ENCODE measurements at regions not wholly inside any gene's neighbourhood (a gene's known extent, or its start where the extent isn't known, plus 50 kb on each side); places are given as distances from the start of the nearest gene placed in this dataset.

DNA sequence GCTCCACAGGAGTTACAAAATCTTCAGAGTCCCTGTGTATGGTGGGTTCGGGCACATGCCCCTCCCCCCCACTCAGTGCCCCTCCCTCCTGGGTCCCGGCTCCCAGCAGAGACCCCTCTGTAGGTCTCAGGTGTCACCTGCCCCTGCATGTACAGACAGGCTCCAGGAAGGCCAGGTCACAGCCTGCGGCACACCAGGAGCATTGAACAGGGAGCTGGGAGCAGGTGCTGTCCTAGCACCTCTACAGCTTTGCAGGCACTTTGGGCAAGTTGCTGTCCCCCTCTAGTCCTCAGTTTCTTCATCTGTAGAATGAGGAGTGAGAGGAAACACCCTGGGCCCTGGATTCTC lies 80.1 kb upstream of the RTL6 start:
- no peaks in the 10 kb centered on the region for H3K9me3 ChIP-seq (ENCODE audit: low read depth)
- no peak overlapping the region for H3K27ac ChIP-seq
- H3K79me2 ChIP-seq (ENCODE audit: low read depth), result no peaks in the 10 kb centered on the region
- no peak overlapping the region for H3K27ac Mint-ChIP-seq
- H3K27me3 Mint-ChIP-seq (ENCODE audit: insufficient read depth, low read depth), result peaks cover 5% of the 10 kb centered on the region
- no peak overlapping the region for H3K4me3 Mint-ChIP-seq
- H3K36me3 Mint-ChIP-seq, result no peaks in the 10 kb centered on the region
- DNase-seq (ENCODE audit: low spot score), result no peak
- H3K9ac ChIP-seq, result no peak overlapping the region
- H2AFZ ChIP-seq (replicated peaks), result no peak overlapping the region
- no peaks in the 10 kb centered on the region for H3F3A ChIP-seq (ENCODE audit: low read depth)
- no peak overlapping the region for H3K4me2 ChIP-seq
- no peaks in the 10 kb centered on the region for H4K20me1 ChIP-seq (ENCODE audit: low read depth)
- no peaks in the 10 kb centered on the region for H3K9me3 Mint-ChIP-seq
- no peaks in the 10 kb centered on the region for H3K27me3 ChIP-seq
- no peaks in the 10 kb centered on the region for H3K4me1 Mint-ChIP-seq
- H3K4me3 ChIP-seq, result no peak overlapping the region
- H3K4me1 ChIP-seq, result no peaks in the 10 kb centered on the region
- no peak for TF ChIP-seq EZH2 (IDR thresholded peaks at IDR 0.05)
- no peak for TF ChIP-seq EZH2phosphoT487 (IDR thresholded peaks at IDR 0.05)
- TF ChIP-seq, protein P1, sequence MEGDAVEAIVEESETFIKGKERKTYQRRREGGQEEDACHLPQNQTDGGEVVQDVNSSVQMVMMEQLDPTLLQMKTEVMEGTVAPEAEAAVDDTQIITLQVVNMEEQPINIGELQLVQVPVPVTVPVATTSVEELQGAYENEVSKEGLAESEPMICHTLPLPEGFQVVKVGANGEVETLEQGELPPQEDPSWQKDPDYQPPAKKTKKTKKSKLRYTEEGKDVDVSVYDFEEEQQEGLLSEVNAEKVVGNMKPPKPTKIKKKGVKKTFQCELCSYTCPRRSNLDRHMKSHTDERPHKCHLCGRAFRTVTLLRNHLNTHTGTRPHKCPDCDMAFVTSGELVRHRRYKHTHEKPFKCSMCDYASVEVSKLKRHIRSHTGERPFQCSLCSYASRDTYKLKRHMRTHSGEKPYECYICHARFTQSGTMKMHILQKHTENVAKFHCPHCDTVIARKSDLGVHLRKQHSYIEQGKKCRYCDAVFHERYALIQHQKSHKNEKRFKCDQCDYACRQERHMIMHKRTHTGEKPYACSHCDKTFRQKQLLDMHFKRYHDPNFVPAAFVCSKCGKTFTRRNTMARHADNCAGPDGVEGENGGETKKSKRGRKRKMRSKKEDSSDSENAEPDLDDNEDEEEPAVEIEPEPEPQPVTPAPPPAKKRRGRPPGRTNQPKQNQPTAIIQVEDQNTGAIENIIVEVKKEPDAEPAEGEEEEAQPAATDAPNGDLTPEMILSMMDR (IDR thresholded peaks at IDR 0.05), result no peak
- no peaks in the 10 kb centered on the region for H3K36me3 ChIP-seq

DNA sequence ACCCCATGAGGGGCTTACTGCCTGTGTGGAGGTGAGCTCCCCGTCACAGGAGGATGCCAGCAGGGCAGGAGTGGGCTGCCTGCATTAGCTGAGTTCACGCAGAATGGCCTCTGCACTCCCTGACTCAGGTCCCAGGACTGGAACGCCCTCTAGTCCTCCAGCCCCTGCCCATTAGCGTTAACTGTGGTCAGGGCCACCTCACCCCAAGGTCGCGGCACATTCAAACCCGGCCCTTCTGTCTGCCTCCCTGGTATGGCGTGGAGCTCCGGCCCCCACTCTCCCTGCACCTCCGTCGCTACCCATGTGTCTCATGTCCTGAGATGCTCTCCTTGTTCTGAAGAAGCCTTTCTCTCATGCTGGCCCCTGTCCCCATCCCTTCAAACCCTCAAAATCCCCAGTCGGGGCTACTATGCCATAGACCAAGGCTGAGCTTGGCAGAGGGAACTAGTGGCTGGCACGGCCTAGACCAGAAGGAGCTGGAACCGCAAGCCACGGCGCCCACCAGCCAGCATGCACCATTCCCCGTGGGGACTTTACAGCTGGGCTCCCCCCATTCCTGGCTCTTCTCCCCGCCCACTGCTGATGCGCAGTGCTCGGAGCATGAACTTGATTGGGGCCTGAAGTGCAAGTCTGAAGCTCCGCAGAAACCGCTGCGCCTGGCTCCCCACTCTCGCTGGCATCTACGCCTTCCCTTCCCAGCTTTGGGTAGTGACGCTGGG lies 79.5 kb upstream of the RTL6 start:
- Histone ChIP-seq H4K20me1 (ENCODE audit: low read depth) (no peaks in the 10 kb centered on the region), H3K9ac (no peak overlapping the region), H3K4me3 (no peak overlapping the region), H3K9me3 (ENCODE audit: low read depth) (no peaks in the 10 kb centered on the region), H2AFZ (replicated peaks) (no peak overlapping the region), H3K36me3 (no peaks in the 10 kb centered on the region), H3K27ac (no peak overlapping the region), H3K27me3 (no peaks in the 10 kb centered on the region), H3K4me1 (no peaks in the 10 kb centered on the region), H3K4me2 (no peak overlapping the region), H3K79me2 (ENCODE audit: low read depth) (no peaks in the 10 kb centered on the region), H3F3A (ENCODE audit: low read depth) (no peaks in the 10 kb centered on the region)
- H3K4me3 Mint-ChIP-seq, result no peak overlapping the region
- no peak overlapping the region for H3K27ac Mint-ChIP-seq
- no peak for TF ChIP-seq EZH2 (IDR thresholded peaks at IDR 0.05)
- TF ChIP-seq, protein P1 (IDR thresholded peaks at IDR 0.05), result no peak
- TF ChIP-seq EZH2phosphoT487 (IDR thresholded peaks at IDR 0.05), result no peak
- DNase-seq (ENCODE audit: low spot score), result no peak
- no peaks in the 10 kb centered on the region for H3K9me3 Mint-ChIP-seq
- peaks cover 3% of the 10 kb centered on the region for H3K27me3 Mint-ChIP-seq (ENCODE audit: insufficient read depth, low read depth)
- no peaks in the 10 kb centered on the region for H3K4me1 Mint-ChIP-seq
- H3K36me3 Mint-ChIP-seq, result no peaks in the 10 kb centered on the region

DNA sequence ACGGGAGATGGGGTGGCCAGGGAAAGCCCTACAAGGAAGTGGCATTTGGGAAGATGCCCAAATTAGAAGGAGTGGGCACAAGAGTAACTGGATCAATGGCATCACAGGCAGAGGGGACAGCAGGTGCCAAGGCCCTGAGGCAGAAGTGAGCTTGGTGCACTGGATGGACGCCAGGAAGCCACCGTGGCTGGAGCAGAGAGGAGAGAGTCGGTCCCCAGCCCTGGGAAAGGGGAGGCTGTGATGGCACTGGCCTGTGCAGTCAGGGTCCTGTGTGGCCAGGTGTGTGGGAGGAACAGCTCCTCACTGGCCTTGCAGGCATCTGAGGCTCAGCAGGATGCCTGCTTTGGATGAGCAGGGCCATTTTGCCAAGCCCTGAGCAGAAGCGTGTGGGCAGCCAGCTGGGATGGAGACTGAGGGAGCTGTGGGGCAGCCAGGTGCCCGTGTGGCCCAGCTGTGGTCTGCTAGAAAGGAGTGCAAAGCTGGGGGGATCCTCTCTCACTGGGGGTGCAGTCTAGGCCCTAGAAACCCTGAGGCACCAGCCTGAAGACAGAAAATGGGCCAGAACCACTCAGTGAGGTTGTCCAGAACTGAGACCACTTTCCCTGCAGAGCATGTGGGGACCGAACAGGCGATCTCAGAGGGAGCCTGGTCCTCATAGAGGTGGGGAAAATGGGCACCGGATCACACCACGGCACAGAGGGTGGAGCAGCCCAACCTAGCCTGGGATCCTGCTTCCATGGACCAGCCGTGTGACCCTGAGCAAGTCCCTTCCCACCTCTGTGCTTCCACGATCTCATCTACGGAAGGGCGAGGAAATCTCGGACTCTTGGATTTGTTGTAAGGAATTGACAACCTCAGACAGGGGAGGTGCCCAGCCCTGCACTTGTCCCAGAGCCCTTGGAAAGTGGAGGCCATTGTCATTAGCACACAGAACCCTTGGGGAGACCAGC lies 78.6 kb upstream of the RTL6 start:
- Histone ChIP-seq H4K20me1 (ENCODE audit: low read depth) (no peaks in the 10 kb centered on the region), H3K9ac (no peak overlapping the region), H3K4me1 (no peaks in the 10 kb centered on the region), H3K27ac (no peak overlapping the region), H3K4me2 (no peak overlapping the region), H3K9me3 (ENCODE audit: low read depth) (no peaks in the 10 kb centered on the region), H2AFZ (replicated peaks) (no peak overlapping the region), H3K36me3 (no peaks in the 10 kb centered on the region), H3F3A (ENCODE audit: low read depth) (no peaks in the 10 kb centered on the region), H3K4me3 (no peak overlapping the region), H3K27me3 (no peaks in the 10 kb centered on the region), H3K79me2 (ENCODE audit: low read depth) (no peaks in the 10 kb centered on the region)
- H3K27ac Mint-ChIP-seq, result no peak overlapping the region
- no peak overlapping the region for H3K4me3 Mint-ChIP-seq
- no peak for DNase-seq (ENCODE audit: low spot score)
- peaks cover 6% of the 10 kb centered on the region for H3K4me1 Mint-ChIP-seq
- no peaks in the 10 kb centered on the region for H3K9me3 Mint-ChIP-seq
- H3K27me3 Mint-ChIP-seq (ENCODE audit: insufficient read depth, low read depth), result peaks cover 3% of the 10 kb centered on the region
- no peaks in the 10 kb centered on the region for H3K36me3 Mint-ChIP-seq
- TF ChIP-seq EZH2phosphoT487 (IDR thresholded peaks at IDR 0.05) (no peak), EZH2 (IDR thresholded peaks at IDR 0.05) (no peak)
- TF ChIP-seq, protein P1 (IDR thresholded peaks at IDR 0.05), result no peak
